Activated T-cell treated with anti-CD3 and anti-CD28 coated beads, Interleukin-2, amount 50 U/mL, for 72 hours (primary cell): ENCODE measurements at regions not wholly inside any gene's neighbourhood (a gene's known extent, or its start where the extent isn't known, plus 50 kb on each side); places are given as distances from the start of the nearest gene placed in this dataset.

Experiments used
- ATAC-seq, 2 donors: fragments of 150-1000 bp; cut with Tn5 transposase; replicated peaks in 1 of 2; 2 replicates each; pipeline ENCODE4 v1.10.0; 2021; ENCODE audit warnings: moderate library complexity in 2 of 2, mild to moderate bottlenecking in 1 of 2
- DNase-seq, 2 donors: peaks; one replicate each; pipeline ENCODE4 v3.0.0; 2021 to 2022; ENCODE audit warnings: mixed read lengths in 1 of 2
- H3K27ac Mint-ChIP-seq: one replicate; pipeline ENCODE4 v1.8.0; 2022; ENCODE audit warnings: mild to moderate bottlenecking, moderate library complexity, mixed read lengths
- H3K27me3 Mint-ChIP-seq: one replicate; pipeline ENCODE4 v1.8.0; 2022; ENCODE audit warnings: low read depth, mixed read lengths
- H3K36me3 Mint-ChIP-seq, 2 donors: one replicate each; pipeline ENCODE4 v1.8.0; 2022; ENCODE audit warnings: mixed read lengths in 2 of 2, mild to moderate bottlenecking in 1 of 2; ENCODE audit not compliant: insufficient read depth in 2 of 2
- H3K4me1 Mint-ChIP-seq: one replicate; pipeline ENCODE4 v1.8.0; 2022; ENCODE audit warnings: low read depth, mixed read lengths
- H3K4me3 Mint-ChIP-seq, 2 donors: one replicate each; pipeline ENCODE4 v1.8.0; 2022; ENCODE audit warnings: mild to moderate bottlenecking in 2 of 2, mixed read lengths in 2 of 2, moderate library complexity in 2 of 2
- H3K9me3 Mint-ChIP-seq, 2 donors: one replicate each; pipeline ENCODE4 v1.8.0; 2022; ENCODE audit warnings: mixed read lengths in 2 of 2

DNA sequence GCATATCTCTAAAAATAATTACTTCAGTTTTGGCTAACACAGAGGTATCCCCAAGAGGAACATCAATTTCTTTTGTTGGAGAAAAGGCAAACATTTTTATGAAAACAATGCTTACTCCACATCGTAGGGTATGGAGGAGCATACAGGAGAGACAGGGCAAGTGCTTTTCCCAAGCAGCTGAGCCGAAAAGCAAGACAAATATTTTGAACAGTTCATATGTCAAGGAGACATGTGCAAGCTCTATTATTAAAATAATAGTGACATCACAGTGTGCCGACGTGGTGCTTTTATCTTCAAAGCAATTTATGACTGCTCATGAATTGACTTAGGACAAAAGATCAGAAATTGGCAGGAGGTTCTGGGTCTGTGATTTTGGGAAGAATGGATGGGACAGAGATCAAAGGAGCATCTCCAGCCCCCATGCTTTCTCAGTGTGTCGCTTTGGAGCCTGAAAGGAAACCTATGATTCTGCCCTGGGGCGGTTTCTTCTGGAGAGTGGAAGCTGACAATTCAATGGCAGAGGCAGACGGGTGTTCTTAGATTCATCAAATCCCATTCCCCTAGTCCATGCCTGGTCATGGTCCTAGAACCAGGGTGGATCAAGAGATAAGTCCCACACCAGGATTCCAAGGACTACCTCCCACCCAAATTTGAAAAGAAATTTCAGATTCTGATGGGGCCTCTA, 97.1 kb downstream of the JCAD start:
- Mint-ChIP-seq H3K4me3 (no peak overlapping the region), H3K27ac (no peak overlapping the region)

DNA sequence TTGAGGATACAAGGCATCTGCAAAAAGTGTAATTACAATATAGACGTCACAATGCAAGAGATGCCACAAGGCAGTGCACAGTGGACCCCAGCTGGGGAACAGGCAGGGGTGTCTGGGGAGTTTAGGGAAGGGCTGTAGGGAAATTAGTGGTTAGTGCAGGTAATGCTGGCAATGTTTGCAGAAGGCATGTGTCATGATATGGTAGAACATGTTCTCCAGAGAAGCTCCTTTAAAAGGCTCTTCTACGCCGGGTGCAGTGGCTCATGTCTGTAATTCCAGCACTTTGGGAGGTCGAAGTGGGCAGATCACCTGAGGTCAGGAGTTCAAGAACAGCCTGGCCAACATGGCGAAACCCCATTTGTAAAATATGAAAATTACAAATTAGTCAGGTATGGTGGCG, 98.0 kb downstream of the JCAD start:
- no peak for ATAC-seq
- Mint-ChIP-seq H3K27me3 (peaks cover 12% of the 10 kb centered on the region), H3K4me3 (no peak overlapping the region), H3K9me3 (no peaks in the 10 kb centered on the region), H3K36me3 (no peaks in the 10 kb centered on the region), H3K4me1 (no peaks in the 10 kb centered on the region), H3K27ac (no peak overlapping the region)
- DNase-seq, result no peak

More for the DNA sequence above, 97.1 kb downstream of the JCAD start:
- H3K36me3 Mint-ChIP-seq, result no peaks in the 10 kb centered on the region
- no peaks in the 10 kb centered on the region for H3K9me3 Mint-ChIP-seq
- H3K4me1 Mint-ChIP-seq, result no peaks in the 10 kb centered on the region
- peaks cover 12% of the 10 kb centered on the region for H3K27me3 Mint-ChIP-seq
- ATAC-seq (no peak), DNase-seq (no peak)

DNA sequence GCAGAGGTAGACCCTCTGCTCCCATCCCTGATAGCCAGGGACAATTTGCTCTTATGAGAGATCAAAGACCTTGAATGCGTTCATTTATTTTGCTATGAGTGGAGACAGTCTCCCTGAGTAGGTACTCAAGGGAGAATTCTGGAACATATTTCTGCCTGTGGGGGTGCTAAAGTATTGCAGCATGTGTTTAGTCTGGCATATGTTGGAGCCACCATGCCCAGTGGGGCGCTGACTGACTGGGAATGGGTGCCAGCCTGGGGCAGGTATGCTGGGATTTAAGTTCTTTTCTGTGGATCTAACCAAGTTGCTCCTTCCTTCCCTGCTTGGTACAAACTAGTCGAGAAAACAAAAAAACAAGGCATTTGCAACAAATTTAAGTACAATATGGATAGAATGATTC, 99.1 kb downstream of the JCAD start:
- Mint-ChIP-seq H3K4me1 (no peaks in the 10 kb centered on the region), H3K9me3 (no peaks in the 10 kb centered on the region), H3K36me3 (no peaks in the 10 kb centered on the region), H3K4me3 (no peak overlapping the region), H3K27ac (no peak overlapping the region), H3K27me3 (peaks cover 12% of the 10 kb centered on the region)
- ATAC-seq (no peak), DNase-seq (no peak)

DNA sequence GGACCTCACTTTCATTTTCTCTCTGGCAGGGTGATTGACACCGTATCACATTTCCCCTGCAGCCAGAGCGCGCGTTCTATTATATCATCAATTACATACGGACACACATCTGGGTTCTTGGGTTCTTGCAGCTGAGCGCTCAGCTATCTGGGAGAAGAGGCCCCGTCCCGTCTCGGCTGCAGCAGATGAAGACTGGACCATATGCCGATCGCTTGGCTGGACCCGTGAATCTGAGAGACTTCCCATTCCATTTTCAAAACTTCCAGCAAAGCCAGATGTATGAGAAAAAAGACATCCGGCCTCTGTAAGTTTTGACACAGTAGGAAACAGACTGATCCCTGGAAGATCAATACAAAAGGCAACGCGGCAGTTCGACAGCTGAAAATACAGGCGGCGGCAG, 99.8 kb downstream of the JCAD start:
- Mint-ChIP-seq H3K27ac (no peak overlapping the region), H3K9me3 (no peaks in the 10 kb centered on the region), H3K4me1 (no peaks in the 10 kb centered on the region), H3K4me3 (no peak overlapping the region), H3K27me3 (peaks cover 12% of the 10 kb centered on the region), H3K36me3 (no peaks in the 10 kb centered on the region)
- DNase-seq (no peak), ATAC-seq (no peak)

DNA sequence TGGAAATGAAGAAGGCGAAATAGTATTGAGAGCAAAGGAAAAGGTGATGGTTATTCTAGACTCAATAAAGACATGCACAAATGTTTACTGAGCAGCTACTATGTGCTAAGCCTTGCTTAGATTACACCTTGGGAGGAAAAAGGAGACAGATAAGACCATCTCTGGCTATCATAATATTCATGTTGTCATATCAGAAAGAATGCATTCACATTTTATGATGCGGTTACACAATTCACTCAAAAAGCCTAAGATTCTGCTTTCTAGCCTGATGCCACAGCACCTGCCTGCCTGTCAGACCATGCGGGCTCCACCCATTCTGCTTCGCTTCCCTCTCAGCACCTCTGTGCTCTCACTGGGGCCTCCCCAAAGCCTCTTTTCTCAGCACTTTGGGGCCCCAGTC, 100.9 kb downstream of the JCAD start:
- DNase-seq (no peak), ATAC-seq (no peak)
- H3K4me3 Mint-ChIP-seq, result no peak overlapping the region

DNA sequence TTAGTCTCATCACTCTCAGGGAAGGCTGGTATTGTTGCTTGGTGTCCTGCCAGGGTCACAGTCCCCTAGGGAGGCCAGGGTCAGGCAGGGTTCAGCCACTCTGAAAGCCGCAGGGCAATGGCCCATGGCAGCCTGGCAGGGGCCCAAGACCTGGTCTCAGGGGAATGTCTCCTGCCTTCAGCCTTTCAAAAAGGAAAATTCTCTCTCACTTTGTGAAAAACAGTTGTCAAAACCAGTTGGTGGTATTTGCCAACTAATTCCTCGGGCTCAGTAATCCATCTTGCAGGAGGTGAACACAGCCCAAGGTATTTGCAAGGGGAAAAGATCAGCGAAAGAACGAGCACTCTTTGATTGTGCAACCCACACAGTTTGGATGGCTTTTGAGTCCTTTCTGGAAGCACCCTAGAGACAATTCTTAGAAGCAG, 101.5 kb downstream of the JCAD start:
- Mint-ChIP-seq H3K9me3 (no peaks in the 10 kb centered on the region), H3K27me3 (peaks cover 12% of the 10 kb centered on the region), H3K4me3 (no peak overlapping the region), H3K4me1 (no peaks in the 10 kb centered on the region), H3K36me3 (no peaks in the 10 kb centered on the region), H3K27ac (no peak overlapping the region)
- DNase-seq (no peak), ATAC-seq (no peak)

More for the DNA sequence above, 100.9 kb downstream of the JCAD start:
- Mint-ChIP-seq H3K9me3 (no peaks in the 10 kb centered on the region), H3K36me3 (no peaks in the 10 kb centered on the region), H3K27ac (no peak overlapping the region), H3K4me1 (no peaks in the 10 kb centered on the region), H3K27me3 (peaks cover 12% of the 10 kb centered on the region)

DNA sequence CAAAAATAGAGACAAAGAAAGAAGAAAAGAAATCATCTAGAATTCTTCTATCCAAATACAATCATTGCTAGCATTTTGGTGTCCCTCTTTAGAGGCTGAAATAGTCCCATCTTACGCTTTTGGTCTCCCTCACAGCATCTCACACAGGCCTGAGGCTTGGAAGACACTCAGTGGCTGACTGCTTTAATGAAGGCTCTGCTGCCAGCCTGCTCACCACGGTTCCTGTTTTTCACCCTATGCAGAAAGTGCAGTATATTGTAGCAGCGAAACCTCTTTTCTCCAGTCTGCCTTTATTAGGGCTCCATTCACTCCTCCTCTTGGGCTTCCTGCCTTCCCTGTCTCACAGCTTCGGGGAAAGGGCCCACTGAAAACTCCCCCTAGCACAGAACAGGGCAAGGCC, 102.2 kb downstream of the JCAD start:
- Mint-ChIP-seq H3K27ac (no peak overlapping the region), H3K36me3 (no peaks in the 10 kb centered on the region), H3K27me3 (peaks cover 17% of the 10 kb centered on the region), H3K9me3 (no peaks in the 10 kb centered on the region), H3K4me1 (no peaks in the 10 kb centered on the region), H3K4me3 (no peak overlapping the region)
- DNase-seq (no peak), ATAC-seq (no peak)

DNA sequence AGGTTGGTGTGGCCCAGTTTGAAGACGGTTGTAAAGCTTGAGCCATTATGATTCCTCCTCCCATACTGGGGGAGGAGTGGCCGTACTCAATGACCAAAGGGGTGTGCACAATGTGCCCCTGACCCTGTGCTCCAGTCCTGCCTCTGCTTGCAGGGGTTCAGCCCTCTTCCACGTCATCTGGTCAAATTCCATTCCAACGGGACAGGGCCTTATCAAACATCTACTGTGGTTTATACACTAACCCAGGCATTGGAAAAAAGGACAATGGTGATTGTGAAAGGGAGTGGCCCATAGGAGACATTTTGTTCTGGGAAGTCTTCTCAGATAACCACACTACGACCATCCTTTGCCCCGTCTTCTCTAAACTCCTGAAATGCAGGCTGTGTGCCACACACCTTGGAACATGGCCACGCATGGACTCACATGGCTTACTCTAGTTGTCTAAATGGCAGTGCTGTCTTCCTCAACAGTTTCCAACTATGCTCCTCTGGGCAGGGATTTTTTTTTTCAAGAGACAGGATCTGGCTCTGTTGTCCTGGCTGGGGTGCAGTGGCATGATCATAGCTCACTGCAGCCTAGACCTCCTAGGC, 103.0 kb downstream of the JCAD start:
- no peaks in the 10 kb centered on the region for H3K9me3 Mint-ChIP-seq
- H3K27ac Mint-ChIP-seq, result no peak overlapping the region
- H3K4me3 Mint-ChIP-seq, result no peak overlapping the region
- peaks cover 17% of the 10 kb centered on the region for H3K27me3 Mint-ChIP-seq
- no peaks in the 10 kb centered on the region for H3K36me3 Mint-ChIP-seq
- no peaks in the 10 kb centered on the region for H3K4me1 Mint-ChIP-seq
- no peak for ATAC-seq
- no peak for DNase-seq

DNA sequence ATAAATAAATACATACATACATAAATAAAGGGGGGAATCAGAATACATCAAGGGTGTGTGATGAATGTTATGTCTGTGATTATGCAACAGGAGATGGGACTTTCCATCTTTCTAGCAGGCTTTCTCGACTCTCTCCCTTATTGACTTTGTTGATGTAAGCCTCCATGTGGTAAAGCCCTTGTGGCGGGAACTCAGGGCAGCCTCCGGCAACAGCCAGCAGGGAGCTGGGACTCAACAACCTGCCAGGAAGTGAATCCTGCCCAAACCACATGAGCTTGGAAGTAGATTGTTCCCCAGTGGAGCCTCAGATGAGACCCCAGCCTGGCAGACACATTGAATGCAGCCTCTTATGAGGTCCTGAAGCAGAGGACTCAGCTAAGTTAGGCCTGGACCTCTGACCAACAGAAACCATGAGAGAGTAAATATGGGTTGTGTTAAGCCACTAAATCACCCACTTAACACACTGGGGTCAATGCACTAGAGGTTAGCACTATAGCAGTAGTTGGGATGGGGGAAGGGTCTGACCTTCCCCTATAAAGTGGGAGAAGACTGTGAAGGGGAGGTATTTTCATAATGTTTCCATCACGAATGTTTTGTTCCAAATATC, 104.0 kb downstream of the JCAD start:
- Mint-ChIP-seq H3K4me3 (no peak overlapping the region), H3K27ac (no peak overlapping the region), H3K36me3 (no peaks in the 10 kb centered on the region), H3K4me1 (no peaks in the 10 kb centered on the region), H3K27me3 (peaks cover 9% of the 10 kb centered on the region), H3K9me3 (no peaks in the 10 kb centered on the region)
- ATAC-seq (no peak), DNase-seq (no peak)

DNA sequence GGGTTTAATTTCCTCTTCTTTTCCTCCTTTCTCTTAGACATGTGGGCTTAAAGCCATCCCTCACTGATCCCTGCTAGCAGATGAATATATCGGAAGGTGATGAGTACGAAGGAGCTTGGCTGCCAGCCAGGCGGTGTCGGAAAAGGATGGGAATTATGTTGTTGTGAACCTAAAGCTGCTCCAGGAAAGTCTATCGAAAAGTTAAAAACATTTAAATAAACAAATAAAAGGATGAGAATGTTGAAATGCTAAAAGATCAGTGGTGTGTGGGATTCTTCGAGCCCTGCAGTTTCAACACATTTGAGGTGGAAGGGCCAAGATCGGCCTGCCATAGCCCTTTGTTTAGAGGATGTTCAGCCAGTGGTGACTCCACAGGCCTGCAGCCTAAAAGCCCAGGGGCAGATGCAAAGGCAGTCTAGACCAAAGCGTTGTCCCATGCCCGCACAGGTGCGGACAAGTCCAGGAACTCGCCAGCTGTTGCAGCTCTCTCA, 107.9 kb downstream of the JCAD start:
- H3K27me3 Mint-ChIP-seq, result peaks cover 6% of the 10 kb centered on the region

DNA sequence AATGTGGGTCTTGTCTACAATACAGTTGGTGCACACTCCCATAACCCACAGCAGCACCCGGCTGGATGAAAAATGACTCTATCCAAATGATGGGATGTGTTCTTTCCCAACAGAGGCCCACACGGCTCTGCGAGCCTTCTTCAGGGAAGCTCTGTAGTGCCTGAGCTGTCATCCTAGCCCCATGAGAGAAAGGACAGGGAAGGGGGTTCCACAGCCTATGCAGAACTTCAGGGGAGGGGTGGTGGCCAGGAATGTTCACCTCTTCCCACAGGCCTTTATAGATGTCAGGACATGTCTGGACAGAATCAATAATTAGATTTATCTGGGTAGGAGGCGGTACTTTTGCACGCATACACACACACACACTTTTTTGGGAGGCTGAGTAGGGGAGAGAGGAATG, 109.0 kb downstream of the JCAD start:
- Mint-ChIP-seq H3K4me3 (no peak overlapping the region), H3K4me1 (peaks cover 14% of the 10 kb centered on the region), H3K27ac (no peak overlapping the region), H3K9me3 (no peaks in the 10 kb centered on the region), H3K27me3 (peaks cover 9% of the 10 kb centered on the region), H3K36me3 (no peaks in the 10 kb centered on the region)
- DNase-seq, result no peak
- no peak for ATAC-seq

More for the DNA sequence above, 107.9 kb downstream of the JCAD start:
- no peak for ATAC-seq
- peaks cover 14% of the 10 kb centered on the region for H3K4me1 Mint-ChIP-seq
- no peak for DNase-seq
- H3K9me3 Mint-ChIP-seq, result no peaks in the 10 kb centered on the region
- no peak overlapping the region for H3K27ac Mint-ChIP-seq
- H3K36me3 Mint-ChIP-seq, result no peaks in the 10 kb centered on the region
- H3K4me3 Mint-ChIP-seq, result no peak overlapping the region

DNA sequence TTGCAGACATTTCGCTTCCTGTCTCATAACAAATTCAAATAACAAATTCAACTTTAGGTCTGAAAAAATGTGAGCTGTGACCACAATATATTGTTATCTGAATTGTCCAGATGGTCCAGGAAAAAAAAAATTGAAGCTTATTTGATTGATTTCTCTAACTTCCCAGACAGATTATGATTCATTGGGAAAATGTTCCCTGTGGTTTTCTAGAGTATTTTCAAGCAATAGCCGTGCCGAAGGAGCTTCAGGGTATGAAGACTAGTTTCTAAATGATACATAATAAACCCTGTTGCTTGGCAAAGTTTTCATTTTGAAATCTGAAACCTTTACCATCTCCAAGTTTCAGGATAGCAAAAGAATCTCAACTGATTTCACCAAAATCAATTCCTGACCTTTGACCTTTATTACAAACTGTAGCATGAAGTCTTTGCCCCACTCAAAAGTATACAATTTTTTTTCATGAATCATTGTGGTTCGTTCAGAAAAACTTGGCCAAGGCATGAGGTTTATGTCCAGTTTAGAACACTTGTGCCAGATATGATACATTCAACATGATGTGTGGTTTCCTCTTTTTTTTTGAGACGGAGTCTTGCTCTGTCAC, 109.9 kb downstream of the JCAD start:
- peak overlapping the region in 1 of 2 donors; percentile 27 for H3K4me3 Mint-ChIP-seq
- peaks cover 14% of the 10 kb centered on the region for H3K4me1 Mint-ChIP-seq
- no peak overlapping the region for H3K27ac Mint-ChIP-seq
- no peak for DNase-seq
- no peaks in the 10 kb centered on the region for H3K36me3 Mint-ChIP-seq
- H3K27me3 Mint-ChIP-seq, result peaks cover 13% of the 10 kb centered on the region
- peak; percentile 29 to 56 for ATAC-seq
- H3K9me3 Mint-ChIP-seq, result no peaks in the 10 kb centered on the region

DNA sequence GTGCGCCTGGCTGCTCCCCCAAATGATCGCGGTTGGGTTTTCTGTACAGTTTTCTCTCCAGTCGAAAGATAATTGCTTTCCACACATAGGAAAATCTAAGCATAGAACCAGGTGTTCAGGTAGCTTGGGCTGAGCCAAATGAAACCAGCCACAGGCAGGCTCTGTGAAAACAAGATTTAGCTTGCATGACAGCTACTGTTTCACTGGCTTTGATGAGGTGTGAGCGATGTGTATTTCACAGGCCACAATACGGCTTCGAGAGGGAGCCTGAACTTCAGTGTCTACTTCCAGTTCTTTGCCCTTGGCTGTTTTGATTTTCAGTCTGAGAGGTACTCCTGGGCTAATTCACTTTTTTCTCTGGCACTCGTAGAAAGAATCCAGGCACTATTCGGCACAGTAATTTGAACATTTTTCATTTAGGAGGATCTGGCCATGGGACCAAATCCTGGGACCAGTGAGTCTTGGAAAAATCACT, 110.5 kb downstream of the JCAD start:
- Mint-ChIP-seq H3K4me1 (peaks cover 14% of the 10 kb centered on the region), H3K27ac (no peak overlapping the region), H3K27me3 (peaks cover 13% of the 10 kb centered on the region), H3K4me3 (peak overlapping the region in 1 of 2 donors; percentile 23), H3K9me3 (no peaks in the 10 kb centered on the region), H3K36me3 (no peaks in the 10 kb centered on the region)
- peak; percentile 17 to 31 for DNase-seq
- ATAC-seq, result peak; percentile 84 to 88
